H9 (cell line): ENCODE measurements at regions not wholly inside any gene's neighbourhood (a gene's known extent, or its start where the extent isn't known, plus 50 kb on each side); places are given as distances from the start of the nearest gene placed in this dataset.

Source experiments
- DNase-seq: peaks from one replicate; pipeline ENCODE4 v3.0.0-alpha.2; 2017
- H2AFZ ChIP-seq: one replicate; pipeline ENCODE4 v1.6.1; 2013; ENCODE audit warnings: mild to moderate bottlenecking, low read length, control low read depth, moderate library complexity
- H2AK5ac ChIP-seq: 2 replicates; pipeline ENCODE4 v1.6.1; 2013; ENCODE audit warnings: low read length, control low read depth, mixed read lengths; ENCODE audit not compliant: insufficient read length
- H2BK120ac ChIP-seq: one replicate; pipeline ENCODE4 v1.6.1; 2013; ENCODE audit warnings: low read depth, mild to moderate bottlenecking, low read length, control low read depth, inconsistent platforms; ENCODE audit not compliant: poor library complexity, severe bottlenecking
- H2BK12ac ChIP-seq: 2 replicates; pipeline ENCODE4 v1.6.1; 2013; ENCODE audit warnings: low read length, control low read depth, mixed read lengths, low read depth; ENCODE audit not compliant: insufficient read length
- H2BK15ac ChIP-seq: 2 replicates; pipeline ENCODE4 v1.6.1; 2013; ENCODE audit warnings: low read depth, low read length, control low read depth
- H2BK20ac ChIP-seq: one replicate; pipeline ENCODE4 v1.6.1; 2013; ENCODE audit warnings: low read depth, mild to moderate bottlenecking, low read length, control low read depth, inconsistent platforms; ENCODE audit not compliant: poor library complexity, severe bottlenecking
- H2BK5ac ChIP-seq: 2 replicates; pipeline ENCODE4 v1.6.1; 2013; ENCODE audit warnings: low read length, control low read depth, mixed read lengths; ENCODE audit not compliant: insufficient read length
- H3K14ac ChIP-seq: 2 replicates; pipeline ENCODE4 v1.6.1; 2013; ENCODE audit warnings: low read length, control low read depth; ENCODE audit not compliant: insufficient read depth
- H3K18ac ChIP-seq: 2 replicates; pipeline ENCODE4 v1.6.1; 2013; ENCODE audit warnings: low read depth, mild to moderate bottlenecking, mixed read lengths, low read length, control low read depth; ENCODE audit not compliant: insufficient read length
- H3K23ac ChIP-seq: 2 replicates; pipeline ENCODE4 v1.6.1; 2013; ENCODE audit warnings: low read length, control low read depth, mixed read lengths, low read depth; ENCODE audit not compliant: insufficient read length
- H3K23me2 ChIP-seq: 2 replicates; pipeline ENCODE4 v1.6.1; 2013; ENCODE audit warnings: low read depth, mild to moderate bottlenecking, mixed read lengths, low read length, control low read depth; ENCODE audit not compliant: insufficient read length, poor library complexity, severe bottlenecking
- H3K27ac ChIP-seq: 2 replicates; pipeline ENCODE4 v1.5.1; 2013; ENCODE audit warnings: low read length, control low read depth, mixed read lengths, low read depth; ENCODE audit not compliant: insufficient read length
- H3K27me3 ChIP-seq: 2 replicates; pipeline ENCODE4 v1.6.1; 2013; ENCODE audit warnings: low read length, control low read depth, inconsistent platforms; ENCODE audit not compliant: insufficient read depth
- H3K4ac ChIP-seq: 2 replicates; pipeline ENCODE4 v1.6.1; 2013; ENCODE audit warnings: low read depth, mild to moderate bottlenecking, control low read depth, inconsistent platforms, low read length, moderate library complexity
- H3K4me1 ChIP-seq: 2 replicates; pipeline ENCODE4 v1.6.1; 2013; ENCODE audit warnings: low read length, control low read depth, inconsistent platforms; ENCODE audit not compliant: insufficient read depth
- H3K4me2 ChIP-seq: 2 replicates; pipeline ENCODE4 v1.6.1; 2013; ENCODE audit warnings: low read length, control low read depth, mixed read lengths; ENCODE audit not compliant: insufficient read length, insufficient read depth
- H3K56ac ChIP-seq: 2 replicates; pipeline ENCODE4 v1.6.1; 2013; ENCODE audit warnings: low read depth, mild to moderate bottlenecking, mixed read lengths, low read length, control low read depth; ENCODE audit not compliant: insufficient read length
- H3K79me1 ChIP-seq: 2 replicates; pipeline ENCODE4 v1.6.1; 2013; ENCODE audit warnings: low read depth, mild to moderate bottlenecking, moderate library complexity, low read length, control low read depth, inconsistent platforms; ENCODE audit not compliant: insufficient read depth, poor library complexity, severe bottlenecking
- H3K79me2 ChIP-seq: 2 replicates; pipeline ENCODE4 v1.6.1; 2013; ENCODE audit warnings: low read length, control low read depth, inconsistent platforms; ENCODE audit not compliant: insufficient read depth
- H3K9ac ChIP-seq: 2 replicates; pipeline ENCODE4 v1.6.1; 2013; ENCODE audit warnings: low read length, control low read depth, mixed read lengths; ENCODE audit not compliant: insufficient read length; ENCODE audit errors: extremely low read depth
- H3K9me3 ChIP-seq: one replicate; pipeline ENCODE4 v1.6.1; 2013; ENCODE audit warnings: low read depth, low read length, inconsistent platforms; ENCODE audit not compliant: control insufficient read depth
- H3T11ph ChIP-seq: one replicate; pipeline ENCODE4 v1.6.1; 2013; ENCODE audit warnings: mild to moderate bottlenecking, low read length, control low read depth, inconsistent platforms
- H4K20me1 ChIP-seq: one replicate; pipeline ENCODE4 v1.6.1; 2013; ENCODE audit not compliant: control insufficient read depth, insufficient read length, insufficient read depth
- H4K5ac ChIP-seq: 2 replicates; pipeline ENCODE4 v1.6.1; 2013; ENCODE audit warnings: low read depth, mild to moderate bottlenecking, mixed read lengths, low read length, control low read depth; ENCODE audit not compliant: insufficient read length
- H4K8ac ChIP-seq: replicated peaks from 2 replicates; pipeline ENCODE4 v1.6.1; 2013; ENCODE audit warnings: low read length, control low read depth, mixed read lengths, low read depth; ENCODE audit not compliant: insufficient read length
- H4K91ac ChIP-seq: 2 replicates; pipeline ENCODE4 v1.6.1; 2013; ENCODE audit warnings: low read depth, mild to moderate bottlenecking, moderate library complexity, mixed read lengths, low read length, control low read depth; ENCODE audit not compliant: insufficient read length
- H3K27ac Mint-ChIP-seq, 3 experiments: 2 replicates in 2 of 3; 3 replicates in 1 of 3; pipeline ENCODE4 v1.8.0; 2020 to 2021; ENCODE audit warnings: mixed read lengths in 3 of 3, mild to moderate bottlenecking in 1 of 3, moderate library complexity in 1 of 3
- H3K27me3 Mint-ChIP-seq: 2 replicates; pipeline ENCODE4 v1.8.0; 2021; ENCODE audit warnings: low read depth, mild to moderate bottlenecking, moderate library complexity, mixed read lengths
- H3K36me3 Mint-ChIP-seq, 3 experiments: 2 replicates in 2 of 3; 3 replicates in 1 of 3; pipeline ENCODE4 v1.8.0; 2020 to 2021; ENCODE audit warnings: low read depth in 3 of 3, mixed read lengths in 3 of 3; ENCODE audit not compliant: insufficient read depth in 1 of 3
- H3K4me1 Mint-ChIP-seq, 2 experiments: 2 replicates each; pipeline ENCODE4 v1.8.0; 2020; ENCODE audit warnings: mixed read lengths in 2 of 2
- H3K4me3 Mint-ChIP-seq, 2 experiments: 2 replicates in 1 of 2; 3 replicates in 1 of 2; pipeline ENCODE4 v1.8.0; 2020 to 2021; ENCODE audit warnings: mild to moderate bottlenecking in 2 of 2, mixed read lengths in 2 of 2, moderate library complexity in 1 of 2
- H3K9me3 Mint-ChIP-seq, 2 experiments: 2 replicates in 1 of 2; 3 replicates in 1 of 2; pipeline ENCODE4 v1.8.0; 2020; ENCODE audit warnings: mild to moderate bottlenecking in 2 of 2, mixed read lengths in 2 of 2, moderate library complexity in 1 of 2
- WGBS: extraction: QIAGEN DNeasy Blood & Tissue Kit; methylation state at CpG from one replicate; pipeline ENCODE4 v1.1.7; 2013; ENCODE audit warnings: missing lambda C conversion rate, low lambda C conversion rate, mixed read lengths; ENCODE audit not compliant: insufficient read length; ENCODE audit errors: extremely low coverage; 5-methylcytosine and 5-hydroxymethylcytosine counted together
- TF ChIP-seq, protein P1 (sequence below): fragments of 200-600 bp; sonication (generic); conservative IDR thresholded peaks from 3 replicates; pipeline ENCODE4 v1.8.0; 2021; ENCODE audit warnings: antibody characterized with exemption, mild to moderate bottlenecking

DNA sequence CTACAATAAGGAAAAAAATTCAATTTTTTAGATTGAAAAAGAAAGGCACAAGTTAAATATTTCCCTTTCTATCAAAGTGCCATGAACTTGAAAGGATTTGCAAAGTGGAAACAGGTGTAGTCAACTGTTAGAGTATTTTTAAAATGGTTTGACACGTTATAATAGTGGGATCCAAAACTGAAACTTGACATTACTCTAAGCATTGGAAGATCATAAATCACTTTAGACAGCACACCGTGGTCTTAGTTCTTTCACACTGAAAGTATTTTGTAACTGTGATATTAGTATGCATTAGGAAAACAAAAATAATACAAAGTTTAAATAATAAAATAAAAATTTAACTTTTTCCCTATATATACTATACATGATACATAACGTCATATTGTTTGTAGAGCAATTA, 933.1 kb downstream of the EPHA3 start:
- no peaks in the 10 kb centered on the region for H4K20me1 ChIP-seq
- no peak overlapping the region for H3K27ac Mint-ChIP-seq
- TF ChIP-seq, protein P1, sequence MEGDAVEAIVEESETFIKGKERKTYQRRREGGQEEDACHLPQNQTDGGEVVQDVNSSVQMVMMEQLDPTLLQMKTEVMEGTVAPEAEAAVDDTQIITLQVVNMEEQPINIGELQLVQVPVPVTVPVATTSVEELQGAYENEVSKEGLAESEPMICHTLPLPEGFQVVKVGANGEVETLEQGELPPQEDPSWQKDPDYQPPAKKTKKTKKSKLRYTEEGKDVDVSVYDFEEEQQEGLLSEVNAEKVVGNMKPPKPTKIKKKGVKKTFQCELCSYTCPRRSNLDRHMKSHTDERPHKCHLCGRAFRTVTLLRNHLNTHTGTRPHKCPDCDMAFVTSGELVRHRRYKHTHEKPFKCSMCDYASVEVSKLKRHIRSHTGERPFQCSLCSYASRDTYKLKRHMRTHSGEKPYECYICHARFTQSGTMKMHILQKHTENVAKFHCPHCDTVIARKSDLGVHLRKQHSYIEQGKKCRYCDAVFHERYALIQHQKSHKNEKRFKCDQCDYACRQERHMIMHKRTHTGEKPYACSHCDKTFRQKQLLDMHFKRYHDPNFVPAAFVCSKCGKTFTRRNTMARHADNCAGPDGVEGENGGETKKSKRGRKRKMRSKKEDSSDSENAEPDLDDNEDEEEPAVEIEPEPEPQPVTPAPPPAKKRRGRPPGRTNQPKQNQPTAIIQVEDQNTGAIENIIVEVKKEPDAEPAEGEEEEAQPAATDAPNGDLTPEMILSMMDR, result no peak
- H3K27me3 ChIP-seq, result no peaks in the 10 kb centered on the region
- H3K14ac ChIP-seq, result no peak overlapping the region
- no CpG with 5 or more reads among the region's 3 CpGs for WGBS
- H2BK120ac ChIP-seq, result no peak overlapping the region
- H2AK5ac ChIP-seq, result no peak overlapping the region
- no peak overlapping the region for H4K91ac ChIP-seq
- H3K27me3 Mint-ChIP-seq, result no peaks in the 10 kb centered on the region
- H3K4me1 Mint-ChIP-seq, result peaks cover 27 to 36% of the 10 kb centered on the region in 2 experiments
- no peak overlapping the region for H2AFZ ChIP-seq
- H4K8ac ChIP-seq, result no peak overlapping the region
- no peaks in the 10 kb centered on the region for H3K79me1 ChIP-seq
- H3K18ac ChIP-seq, result no peak overlapping the region
- H3K4me1 ChIP-seq, result peaks cover under 1% of the 10 kb centered on the region; the same call in 1 of the 2 replicates
- no peak overlapping the region for H2BK20ac ChIP-seq
- H4K5ac ChIP-seq, result no peak overlapping the region
- H3K4ac ChIP-seq, result no peak overlapping the region
- no peak overlapping the region for H2BK12ac ChIP-seq
- H3K9ac ChIP-seq, result no peak overlapping the region
- no peak for DNase-seq
- peaks cover 0 to 2% of the 10 kb centered on the region in 2 experiments; a peak in 1 of 5 replicates for H3K9me3 Mint-ChIP-seq
- H3K23me2 ChIP-seq, result no peaks in the 10 kb centered on the region
- H3K4me3 Mint-ChIP-seq, result no peak overlapping the region
- no peak overlapping the region for H3K23ac ChIP-seq
- no peak overlapping the region for H2BK5ac ChIP-seq
- H3K27ac ChIP-seq, result no peak overlapping the region
- H2BK15ac ChIP-seq, result no peak overlapping the region
- H3K79me2 ChIP-seq, result no peaks in the 10 kb centered on the region
- no peak overlapping the region for H3K4me2 ChIP-seq
- peaks cover 0 to 7% (median 3%) of the 10 kb centered on the region in 3 experiments; a peak in 2 of 7 replicates for H3K36me3 Mint-ChIP-seq
- no peak overlapping the region for H3K56ac ChIP-seq
- H3K9me3 ChIP-seq, result no peaks in the 10 kb centered on the region
- H3T11ph ChIP-seq, result no peak overlapping the region
